ENCODE measurements at regions not wholly inside any gene's neighbourhood (a gene's known extent, or its start where the extent isn't known, plus 50 kb on each side); places are given as distances from the start of the nearest gene placed in this dataset.
A peak's percentile ranks its signal among the peaks of the same experiment; 100 is the strongest.

DNA sequence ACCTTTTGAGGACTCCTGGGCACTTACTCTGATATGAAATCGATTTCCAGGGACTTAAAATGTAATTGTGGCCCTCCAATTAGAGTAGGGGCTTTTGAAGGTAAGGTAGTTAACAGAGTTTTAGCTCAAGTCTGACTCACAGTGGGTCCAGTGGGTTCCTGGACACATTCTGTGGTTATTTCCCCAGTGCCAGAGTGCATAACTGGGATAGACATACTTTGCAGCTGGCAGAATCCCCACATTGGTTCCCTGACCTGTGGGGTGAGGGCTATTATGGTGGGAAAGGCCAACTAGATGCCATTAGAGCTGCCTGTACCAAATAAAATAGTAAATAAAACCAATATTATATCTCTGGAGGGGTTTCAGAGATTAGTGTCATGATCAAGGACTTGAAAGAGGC lies 243.8 kb upstream of the EPHA7 start:
- H3K4me2 ChIP-seq = no peak overlapping the region
- H3K4me3 ChIP-seq = no peak overlapping the region
- DNase-seq (ENCODE audit: low read depth in 1 of 2, low spot score in 1 of 2) (no peak), FAIRE-seq (no peak), ATAC-seq (no peak)
- WGBS (ENCODE audit: missing lambda C conversion rate) = 0% methylated on average over 1 of the region's 1 CpG
- H3K9me3 ChIP-seq = no peaks in the 10 kb centered on the region
- ChIA-PET CTCF (no interaction called here), POLR2A (no interaction called here)
- no peak overlapping the region for H3K27ac ChIP-seq
- TF ChIP-seq RAD21 (conservative IDR thresholded peaks at IDR 0.05 in 1 of 2, IDR thresholded peaks at IDR 0.05 in 1 of 2) (no peak), NR3C1 (IDR thresholded peaks at IDR 0.05) (no peak), FOXS1 (CRISPR knock-in tag; IDR thresholded peaks at IDR 0.05) (no peak), KDM1A (IDR thresholded peaks at IDR 0.05; ENCODE audit: low read depth) (no peak), NFE2L2 (conservative IDR thresholded peaks at IDR 0.05; ENCODE audit: low read length) (no peak), SMC3 (IDR thresholded peaks at IDR 0.05) (no peak), ESRRA (IDR thresholded peaks at IDR 0.05; ENCODE audit: borderline replicate concordance, low read length) (no peak), ZSCAN20 (CRISPR knock-in tag; IDR thresholded peaks at IDR 0.05) (no peak), JUN (IDR thresholded peaks at IDR 0.05) (no peak), CHD4 (IDR thresholded peaks at IDR 0.05; ENCODE audit: borderline replicate concordance) (no peak), TP53 (CRISPR knock-in tag; IDR thresholded peaks at IDR 0.05) (no peak), HOXA7 (CRISPR knock-in tag; IDR thresholded peaks at IDR 0.05) (no peak)
- TF ChIP-seq, protein P1, sequence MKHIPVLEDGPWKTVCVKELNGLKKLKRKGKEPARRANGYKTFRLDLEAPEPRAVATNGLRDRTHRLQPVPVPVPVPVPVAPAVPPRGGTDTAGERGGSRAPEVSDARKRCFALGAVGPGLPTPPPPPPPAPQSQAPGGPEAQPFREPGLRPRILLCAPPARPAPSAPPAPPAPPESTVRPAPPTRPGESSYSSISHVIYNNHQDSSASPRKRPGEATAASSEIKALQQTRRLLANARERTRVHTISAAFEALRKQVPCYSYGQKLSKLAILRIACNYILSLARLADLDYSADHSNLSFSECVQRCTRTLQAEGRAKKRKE (CRISPR knock-in tag; IDR thresholded peaks at IDR 0.05; ENCODE audit: low read depth) = no peak
- TF ChIP-seq, protein P2, sequence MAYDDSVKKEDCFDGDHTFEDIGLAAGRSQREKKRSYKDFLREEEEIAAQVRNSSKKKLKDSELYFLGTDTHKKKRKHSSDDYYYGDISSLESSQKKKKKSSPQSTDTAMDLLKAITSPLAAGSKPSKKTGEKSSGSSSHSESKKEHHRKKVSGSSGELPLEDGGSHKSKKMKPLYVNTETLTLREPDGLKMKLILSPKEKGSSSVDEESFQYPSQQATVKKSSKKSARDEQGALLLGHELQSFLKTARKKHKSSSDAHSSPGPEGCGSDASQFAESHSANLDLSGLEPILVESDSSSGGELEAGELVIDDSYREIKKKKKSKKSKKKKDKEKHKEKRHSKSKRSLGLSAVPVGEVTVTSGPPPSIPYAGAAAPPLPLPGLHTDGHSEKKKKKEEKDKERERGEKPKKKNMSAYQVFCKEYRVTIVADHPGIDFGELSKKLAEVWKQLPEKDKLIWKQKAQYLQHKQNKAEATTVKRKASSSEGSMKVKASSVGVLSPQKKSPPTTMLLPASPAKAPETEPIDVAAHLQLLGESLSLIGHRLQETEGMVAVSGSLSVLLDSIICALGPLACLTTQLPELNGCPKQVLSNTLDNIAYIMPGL (CRISPR knock-in tag; IDR thresholded peaks at IDR 0.05; ENCODE audit: borderline replicate concordance) = no peak
- TF ChIP-seq, protein P3, sequence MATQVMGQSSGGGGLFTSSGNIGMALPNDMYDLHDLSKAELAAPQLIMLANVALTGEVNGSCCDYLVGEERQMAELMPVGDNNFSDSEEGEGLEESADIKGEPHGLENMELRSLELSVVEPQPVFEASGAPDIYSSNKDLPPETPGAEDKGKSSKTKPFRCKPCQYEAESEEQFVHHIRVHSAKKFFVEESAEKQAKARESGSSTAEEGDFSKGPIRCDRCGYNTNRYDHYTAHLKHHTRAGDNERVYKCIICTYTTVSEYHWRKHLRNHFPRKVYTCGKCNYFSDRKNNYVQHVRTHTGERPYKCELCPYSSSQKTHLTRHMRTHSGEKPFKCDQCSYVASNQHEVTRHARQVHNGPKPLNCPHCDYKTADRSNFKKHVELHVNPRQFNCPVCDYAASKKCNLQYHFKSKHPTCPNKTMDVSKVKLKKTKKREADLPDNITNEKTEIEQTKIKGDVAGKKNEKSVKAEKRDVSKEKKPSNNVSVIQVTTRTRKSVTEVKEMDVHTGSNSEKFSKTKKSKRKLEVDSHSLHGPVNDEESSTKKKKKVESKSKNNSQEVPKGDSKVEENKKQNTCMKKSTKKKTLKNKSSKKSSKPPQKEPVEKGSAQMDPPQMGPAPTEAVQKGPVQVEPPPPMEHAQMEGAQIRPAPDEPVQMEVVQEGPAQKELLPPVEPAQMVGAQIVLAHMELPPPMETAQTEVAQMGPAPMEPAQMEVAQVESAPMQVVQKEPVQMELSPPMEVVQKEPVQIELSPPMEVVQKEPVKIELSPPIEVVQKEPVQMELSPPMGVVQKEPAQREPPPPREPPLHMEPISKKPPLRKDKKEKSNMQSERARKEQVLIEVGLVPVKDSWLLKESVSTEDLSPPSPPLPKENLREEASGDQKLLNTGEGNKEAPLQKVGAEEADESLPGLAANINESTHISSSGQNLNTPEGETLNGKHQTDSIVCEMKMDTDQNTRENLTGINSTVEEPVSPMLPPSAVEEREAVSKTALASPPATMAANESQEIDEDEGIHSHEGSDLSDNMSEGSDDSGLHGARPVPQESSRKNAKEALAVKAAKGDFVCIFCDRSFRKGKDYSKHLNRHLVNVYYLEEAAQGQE (IDR thresholded peaks at IDR 0.05) = no peak
- H3K4me1 ChIP-seq = no peaks in the 10 kb centered on the region

DNA sequence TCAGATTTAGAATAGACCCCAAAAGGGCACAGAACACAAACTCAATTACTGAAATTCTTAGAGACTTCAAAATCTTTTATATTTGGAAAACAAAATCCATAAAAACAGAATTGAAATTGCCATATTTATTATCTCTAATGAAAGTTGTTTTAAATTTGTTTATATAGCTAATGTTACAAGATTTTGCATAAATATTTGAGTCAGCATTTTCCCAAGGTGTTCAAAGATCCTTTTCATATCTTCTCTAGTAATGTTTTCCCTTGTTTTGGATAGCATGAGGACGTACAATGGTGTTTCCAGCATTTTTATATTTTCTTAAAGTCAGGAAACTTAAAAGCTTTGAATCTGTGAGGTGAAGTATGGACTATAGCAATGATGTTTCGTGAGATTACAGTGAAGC lies 235.2 kb upstream of the EPHA7 start:
- ChIA-PET CTCF (no interaction called here), POLR2A (no interaction called here)
- TF ChIP-seq CEBPB (IDR thresholded peaks at IDR 0.05) (no peak), MAFK (IDR thresholded peaks at IDR 0.05; ENCODE audit: partially characterized antibody) (peak; percentile 37), CBX2 (IDR thresholded peaks at IDR 0.05; ENCODE audit: borderline replicate concordance, low read depth) (no peak)
- whole genome bisulfite sequencing (ENCODE audit: missing lambda C conversion rate) = 6% methylated on average over 2 of the region's 2 CpGs
- Histone ChIP-seq H3K4me3 (no peak overlapping the region), H3K27ac (no peak overlapping the region), H3K4me2 (no peak overlapping the region), H3K9me3 (no peaks in the 10 kb centered on the region), H3K4me1 (no peaks in the 10 kb centered on the region)
- no peak for DNase-seq (ENCODE audit: low read depth in 1 of 2, low spot score in 1 of 2)
- ATAC-seq = no peak
- FAIRE-seq = no peak

DNA sequence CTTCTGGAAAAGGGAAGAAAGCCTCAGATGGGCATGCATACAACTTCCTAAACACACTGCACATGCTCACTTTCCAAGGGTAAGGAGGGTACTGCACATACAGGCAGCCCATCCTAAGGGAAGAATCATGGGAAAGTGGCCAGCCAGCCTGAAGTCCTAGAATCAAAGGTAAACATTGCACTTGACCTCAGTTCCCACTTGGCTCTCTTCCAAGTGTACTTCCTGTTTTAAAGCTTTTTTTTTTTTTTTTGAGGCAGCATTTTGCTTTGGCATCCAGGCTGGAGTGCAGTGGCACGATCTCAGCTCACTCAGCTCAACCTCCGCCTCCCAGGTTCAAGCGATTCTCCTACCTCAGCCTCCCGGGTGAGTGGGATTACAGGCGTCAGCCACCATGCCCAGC lies 225.3 kb upstream of the EPHA7 start:
- Histone ChIP-seq H3K4me2 (no peak overlapping the region), H3K4me3 (no peak overlapping the region), H3K27ac (no peak overlapping the region), H3K4me1 (no peaks in the 10 kb centered on the region), H3K9me3 (no peaks in the 10 kb centered on the region)
- POLR2A ChIA-PET = no interaction called here
- CTCF ChIA-PET = no interaction called here
- TF ChIP-seq HDAC2 (IDR thresholded peaks at IDR 0.05) (no peak), RCOR1 (IDR thresholded peaks at IDR 0.05; ENCODE audit: low read depth, low read length) (no peak), ZNF302 (CRISPR knock-in tag; IDR thresholded peaks at IDR 0.05) (no peak), CHD2 (IDR thresholded peaks at IDR 0.05; ENCODE audit: low read length, partially characterized antibody) (no peak)
- TF ChIP-seq, protein P3 (IDR thresholded peaks at IDR 0.05) = no peak
- no peak for DNase-seq (ENCODE audit: low read depth in 1 of 2, low spot score in 1 of 2)
- 54% methylated on average over 5 of the region's 5 CpGs for WGBS (ENCODE audit: missing lambda C conversion rate)
- ATAC-seq = no peak
- no peak for FAIRE-seq

Data from A549 (cell line).